SU-DHL-6 (cell line): ENCODE measurements at regions not wholly inside any gene's neighbourhood (a gene's known extent, or its start where the extent isn't known, plus 50 kb on each side); places are given as distances from the start of the nearest gene placed in this dataset.

ENCODE experiments used
- H2AFZ ChIP-seq: fragments of 200-600 bp; sonication (generic); 2 replicates; pipeline ENCODE4 v1.6.1; 2014; ENCODE audit warnings: low read depth, mild to moderate bottlenecking, moderate library complexity, mixed read lengths, antibody characterized with exemption, low read length; ENCODE audit not compliant: severe bottlenecking
- H3F3A ChIP-seq: fragments of 200-600 bp; shearing (Covaris generic); 2 replicates; pipeline ENCODE4 v1.6.0; 2016; ENCODE audit warnings: antibody characterized with exemption, mild to moderate bottlenecking; ENCODE audit not compliant: insufficient read depth
- H3K27ac ChIP-seq: fragments of 200-600 bp; sonication (generic); 2 replicates; pipeline ENCODE4 v1.5.1; 2016; ENCODE audit warnings: low read depth, mild to moderate bottlenecking, low read length, moderate library complexity, mixed read lengths
- H3K27me3 ChIP-seq: fragments of 200-600 bp; sonication (generic), shearing (Covaris generic); 2 replicates; pipeline ENCODE4 v1.6.0; 2014; ENCODE audit warnings: mild to moderate bottlenecking, low read length
- H3K36me3 ChIP-seq: fragments of 200-600 bp; sonication (generic); 2 replicates; pipeline ENCODE4 v1.6.1; 2014; ENCODE audit warnings: mild to moderate bottlenecking, low read length, mixed read lengths
- H3K4me2 ChIP-seq: fragments of 300-600, 200-600 bp; shearing (Covaris generic), sonication (generic); 2 replicates; pipeline ENCODE4 v1.6.0; 2014; ENCODE audit warnings: low read length, low read depth, mild to moderate bottlenecking; ENCODE audit not compliant: poor library complexity, severe bottlenecking
- H3K4me3 ChIP-seq: fragments of 200-600 bp; sonication (generic); 2 replicates; pipeline ENCODE4 v1.5.1; 2014; ENCODE audit warnings: antibody characterized with exemption, low read length, mild to moderate bottlenecking, mixed read lengths; ENCODE audit not compliant: insufficient read depth, poor library complexity, severe bottlenecking
- H3K79me2 ChIP-seq: fragments of 200-600 bp; sonication (generic); 2 replicates; pipeline ENCODE4 v1.6.1; 2014; ENCODE audit warnings: mild to moderate bottlenecking, low read length, moderate library complexity; ENCODE audit not compliant: insufficient read depth
- H3K9ac ChIP-seq: fragments of 200-600 bp; sonication (generic); 2 replicates; pipeline ENCODE4 v1.7.0; 2014; ENCODE audit warnings: mild to moderate bottlenecking, low read length
- H3K9me2 ChIP-seq: fragments of 200-600 bp; sonication (generic); replicated peaks from 2 replicates; pipeline ENCODE4 v1.6.1; 2014; ENCODE audit warnings: low read length; ENCODE audit not compliant: insufficient read depth
- H3K9me3 ChIP-seq: fragments of 200-600 bp; sonication (generic); 2 replicates; pipeline ENCODE4 v1.6.1; 2014; ENCODE audit warnings: low read length, mixed read lengths; ENCODE audit not compliant: insufficient read depth
- H4K20me1 ChIP-seq: fragments of 200-600 bp; sonication (generic); 2 replicates; pipeline ENCODE4 v1.6.1; 2014; ENCODE audit warnings: low read depth, mild to moderate bottlenecking, antibody characterized with exemption, low read length, moderate library complexity, mixed read lengths
- EZH2phosphoT487 ChIP-seq: fragments of 200-600 bp; sonication (generic), shearing (Covaris generic); conservative IDR thresholded peaks from 2 replicates; pipeline ENCODE4 v1.6.1; 2018; ENCODE audit warnings: mild to moderate bottlenecking, antibody characterized with exemption, low read length, moderate library complexity, mixed read lengths
- TF ChIP-seq, protein P1 (sequence below): fragments of 200-600 bp; sonication (generic); IDR thresholded peaks from one replicate; pipeline ENCODE4 v1.5.1; 2017; ENCODE audit warnings: antibody characterized with exemption, mild to moderate bottlenecking, low read length, moderate library complexity; ENCODE audit not compliant: insufficient read depth, poor library complexity, severe bottlenecking

DNA sequence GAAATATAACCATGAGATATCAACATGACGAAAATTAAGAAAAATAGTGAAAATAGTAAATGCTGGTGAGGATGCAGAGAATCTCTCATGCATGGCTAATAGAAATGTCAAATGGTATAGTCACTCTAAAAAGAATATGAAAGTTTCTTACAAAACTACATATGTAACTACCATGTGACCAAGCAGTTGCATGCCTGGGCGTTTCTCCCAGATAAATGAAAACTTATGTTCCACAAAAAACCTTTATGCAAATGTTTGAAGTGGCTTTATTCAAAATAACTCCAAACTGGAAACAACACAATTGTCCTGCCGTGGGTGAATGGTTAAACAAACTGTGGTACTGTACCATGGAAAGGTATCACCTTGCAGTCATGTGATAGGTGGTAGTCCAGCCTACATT lies 112.4 kb downstream of the HDGFL1 start:
- H4K20me1 ChIP-seq: no peaks in the 10 kb centered on the region
- TF ChIP-seq EZH2phosphoT487: no peak
- TF ChIP-seq, protein P1, sequence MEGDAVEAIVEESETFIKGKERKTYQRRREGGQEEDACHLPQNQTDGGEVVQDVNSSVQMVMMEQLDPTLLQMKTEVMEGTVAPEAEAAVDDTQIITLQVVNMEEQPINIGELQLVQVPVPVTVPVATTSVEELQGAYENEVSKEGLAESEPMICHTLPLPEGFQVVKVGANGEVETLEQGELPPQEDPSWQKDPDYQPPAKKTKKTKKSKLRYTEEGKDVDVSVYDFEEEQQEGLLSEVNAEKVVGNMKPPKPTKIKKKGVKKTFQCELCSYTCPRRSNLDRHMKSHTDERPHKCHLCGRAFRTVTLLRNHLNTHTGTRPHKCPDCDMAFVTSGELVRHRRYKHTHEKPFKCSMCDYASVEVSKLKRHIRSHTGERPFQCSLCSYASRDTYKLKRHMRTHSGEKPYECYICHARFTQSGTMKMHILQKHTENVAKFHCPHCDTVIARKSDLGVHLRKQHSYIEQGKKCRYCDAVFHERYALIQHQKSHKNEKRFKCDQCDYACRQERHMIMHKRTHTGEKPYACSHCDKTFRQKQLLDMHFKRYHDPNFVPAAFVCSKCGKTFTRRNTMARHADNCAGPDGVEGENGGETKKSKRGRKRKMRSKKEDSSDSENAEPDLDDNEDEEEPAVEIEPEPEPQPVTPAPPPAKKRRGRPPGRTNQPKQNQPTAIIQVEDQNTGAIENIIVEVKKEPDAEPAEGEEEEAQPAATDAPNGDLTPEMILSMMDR: no peak

DNA sequence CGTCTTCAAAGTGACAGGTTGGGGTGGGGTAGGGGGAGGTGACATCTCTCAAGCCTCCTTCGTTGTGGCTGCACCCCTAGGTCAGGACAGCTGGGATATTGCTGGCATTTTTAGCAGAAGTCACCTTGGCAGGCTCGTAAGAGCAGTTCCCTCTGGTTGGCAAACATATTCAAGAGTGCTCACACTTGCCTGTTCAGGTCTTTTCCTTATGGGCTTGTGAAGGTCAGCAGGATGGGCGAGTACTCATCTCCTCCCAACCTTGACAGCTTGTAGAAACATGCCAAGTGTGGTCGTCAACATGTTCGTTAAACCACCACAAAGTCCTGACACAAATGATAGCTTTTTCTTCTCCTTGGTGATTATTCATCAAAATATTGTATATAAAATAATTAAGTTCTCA lies 113.6 kb downstream of the HDGFL1 start:
- Histone ChIP-seq H3K4me2 (no peak overlapping the region), H3K9me2 (no peaks in the 10 kb centered on the region), H2AFZ (no peak overlapping the region), H3K36me3 (no peaks in the 10 kb centered on the region), H3K9ac (no peak overlapping the region), H3K9me3 (no peaks in the 10 kb centered on the region), H4K20me1 (no peaks in the 10 kb centered on the region), H3K27me3 (no peaks in the 10 kb centered on the region), H3K79me2 (no peaks in the 10 kb centered on the region), H3K4me3 (no peak overlapping the region), H3K27ac (no peak overlapping the region), H3F3A (no peaks in the 10 kb centered on the region)
- TF ChIP-seq EZH2phosphoT487: no peak
- TF ChIP-seq, protein P1: no peak

More for the DNA sequence above, 112.4 kb downstream of the HDGFL1 start:
- Histone ChIP-seq H3K27me3 (no peaks in the 10 kb centered on the region), H3K79me2 (no peaks in the 10 kb centered on the region), H3K4me2 (no peak overlapping the region), H3K9me2 (no peaks in the 10 kb centered on the region), H3K4me3 (no peak overlapping the region), H3K36me3 (no peaks in the 10 kb centered on the region), H3K9ac (no peak overlapping the region), H3F3A (no peaks in the 10 kb centered on the region), H2AFZ (no peak overlapping the region), H3K27ac (no peak overlapping the region), H3K9me3 (no peaks in the 10 kb centered on the region)

DNA sequence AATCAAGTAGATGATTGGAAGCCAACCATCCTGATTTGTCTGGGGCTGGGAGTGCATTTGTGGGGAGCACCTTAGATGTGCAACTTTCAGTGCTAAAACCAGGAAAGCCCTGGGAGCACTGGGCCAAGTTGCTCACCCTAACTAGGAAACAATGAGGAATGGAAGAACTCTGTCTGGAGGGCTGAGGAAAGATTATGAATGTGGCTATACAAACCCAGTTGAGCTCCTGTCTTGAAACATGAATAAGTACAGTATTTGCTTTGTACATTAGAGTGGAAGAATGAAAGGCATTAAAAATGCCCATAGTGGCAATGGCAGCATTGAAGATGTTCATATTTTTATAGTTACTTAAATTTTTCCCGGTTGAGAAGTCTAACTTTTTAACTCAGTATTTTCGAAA lies 121.1 kb downstream of the HDGFL1 start:
- Histone ChIP-seq H3K4me2 (no peak overlapping the region), H3K27me3 (no peaks in the 10 kb centered on the region), H3K79me2 (no peaks in the 10 kb centered on the region), H4K20me1 (no peaks in the 10 kb centered on the region), H3K4me3 (no peak overlapping the region), H3K9me2 (no peaks in the 10 kb centered on the region), H2AFZ (no peak overlapping the region), H3K36me3 (no peaks in the 10 kb centered on the region), H3F3A (no peaks in the 10 kb centered on the region), H3K27ac (no peak overlapping the region), H3K9ac (no peak overlapping the region), H3K9me3 (0 out of 2 replicates have a peak, but pooled peaks cover 3% of the 10 kb centered on the region)
- TF ChIP-seq EZH2phosphoT487: no peak
- TF ChIP-seq, protein P1: no peak
